Endothelial cell of umbilical vein (primary cell): ENCODE measurements at regions not wholly inside any gene's neighbourhood (a gene's known extent, or its start where the extent isn't known, plus 50 kb on each side); places are given as distances from the start of the nearest gene placed in this dataset.

Experiments
- BruUV-seq: library from RNA; stranded (reverse); fragments of 400-500 nt; replicated peaks from 2 replicates; lab custom pipeline; 2021; lab: Mats Ljungman, UMichigan
- CTCF ChIA-PET: fragments of 300-600, 350-600 bp; sonication (Branson Sonifier 250); formaldehyde crosslinking; loops from one replicate; lab custom pipeline; 2021; ENCODE audit warnings: antibody characterized with exemption, inconsistent platforms; lab: Charles Lee
- POLR2A ChIA-PET: fragments of 300-600, 350-600 bp; sonication (Branson Sonifier 250); formaldehyde crosslinking; loops from one replicate; lab custom pipeline; 2021; ENCODE audit warnings: antibody characterized with exemption, inconsistent platforms; lab: Charles Lee
- DNase-seq: peaks from one replicate; pipeline ENCODE4 v3.0.0-alpha.2; 2011; ENCODE audit warnings: low read depth, low spot score
- FAIRE-seq: peaks from 2 replicates; lab custom pipeline; 2011; peaks lifted over from hg19 to GRCh38; lab: Jason Lieb, UNC
- H2AFZ ChIP-seq: 2 replicates; pipeline ENCODE4 v1.6.0; 2012; ENCODE audit warnings: low read depth, low read length, control low read depth, inconsistent platforms
- H3K27ac ChIP-seq: 2 replicates; pipeline ENCODE4 v1.5.1; 2011; ENCODE audit warnings: low read depth, mild to moderate bottlenecking, control low read depth, low read length, moderate library complexity; ENCODE audit not compliant: insufficient read depth
- H3K27me3 ChIP-seq, 2 experiments: 2 replicates each; pipeline versions ENCODE4 v1.6.0 to v1.6.1; 2011; ENCODE audit warnings: low read length in 2 of 2, mixed read lengths in 1 of 2; ENCODE audit not compliant: control insufficient read depth in 2 of 2, insufficient read depth in 2 of 2
- H3K36me3 ChIP-seq, 2 experiments: 2 replicates in 1 of 2; 3 replicates in 1 of 2; pipeline ENCODE4 v1.5.1; 2011; ENCODE audit warnings: low read length in 2 of 2, mild to moderate bottlenecking in 1 of 2, moderate library complexity in 1 of 2; ENCODE audit not compliant: control insufficient read depth in 2 of 2, insufficient read depth in 2 of 2; ENCODE audit errors: extremely low read depth in 1 of 2
- H3K4me1 ChIP-seq: 3 replicates; pipeline ENCODE4 v1.5.1; 2011; ENCODE audit warnings: mild to moderate bottlenecking, low read length; ENCODE audit not compliant: control insufficient read depth, insufficient read depth; ENCODE audit errors: extremely low read depth
- H3K4me2 ChIP-seq: 2 replicates; pipeline ENCODE4 v1.6.1; 2011; ENCODE audit warnings: low read length, control low read depth, mixed read lengths; ENCODE audit not compliant: insufficient read depth
- H3K4me3 ChIP-seq, 3 experiments: fragments of 200-600 bp in 1 of 3; sonication (generic), shearing (Covaris generic) in 1 of 3; replicated peaks in 1 of 3; 2 replicates each; pipeline ENCODE4 v1.5.1; 2011 to 2016; ENCODE audit warnings: control low read depth in 3 of 3, low read length in 3 of 3, mild to moderate bottlenecking in 2 of 3, inconsistent platforms in 1 of 3, low read depth in 1 of 3, moderate library complexity in 1 of 3; ENCODE audit not compliant: insufficient read depth in 1 of 3
- H3K79me2 ChIP-seq: 2 replicates; pipeline ENCODE4 v1.6.0; 2012; ENCODE audit warnings: low read length, inconsistent platforms; ENCODE audit not compliant: control insufficient read depth, insufficient read depth
- H3K9ac ChIP-seq: replicated peaks from 2 replicates; pipeline ENCODE3; 2011; ENCODE audit warnings: low read length, control low read depth; ENCODE audit not compliant: insufficient read depth; ENCODE audit errors: extremely low read depth
- H3K9me1 ChIP-seq: replicated peaks from 3 replicates; pipeline ENCODE4 v1.6.0; 2011; ENCODE audit warnings: mild to moderate bottlenecking, low read length; ENCODE audit not compliant: control insufficient read depth, insufficient read depth; ENCODE audit errors: extremely low read depth
- H3K9me3 ChIP-seq: replicated peaks from 2 replicates; pipeline ENCODE4 v1.5.1; 2012; ENCODE audit warnings: low read length, inconsistent platforms; ENCODE audit not compliant: control insufficient read depth, insufficient read depth
- H4K20me1 ChIP-seq: replicated peaks from 2 replicates; pipeline ENCODE3; 2011; ENCODE audit warnings: mild to moderate bottlenecking, low read length; ENCODE audit not compliant: control insufficient read depth, insufficient read depth; ENCODE audit errors: extremely low read depth
- EZH2 ChIP-seq: IDR thresholded peaks from 2 replicates; pipeline ENCODE4 v1.6.1; 2012; ENCODE audit warnings: borderline replicate concordance, low read depth, mild to moderate bottlenecking, moderate library complexity, low read length, inconsistent platforms; ENCODE audit not compliant: severe bottlenecking
- FOS ChIP-seq: IDR thresholded peaks from 2 replicates; pipeline ENCODE4 v1.6.1; 2011; ENCODE audit warnings: mild to moderate bottlenecking, low read length, moderate library complexity, borderline replicate concordance; ENCODE audit not compliant: insufficient read depth
- GATA2 ChIP-seq: IDR thresholded peaks from 2 replicates; pipeline ENCODE4 v1.7.0; 2011; ENCODE audit warnings: low read depth, mild to moderate bottlenecking, moderate library complexity, mixed read lengths, low read length; ENCODE audit not compliant: insufficient read length, insufficient read depth
- JUN ChIP-seq: IDR thresholded peaks from 2 replicates; pipeline ENCODE4 v1.6.1; 2011; ENCODE audit warnings: borderline replicate concordance, low read depth; ENCODE audit not compliant: insufficient read length, insufficient read depth
- MYC ChIP-seq: IDR thresholded peaks from one replicate; pipeline ENCODE4 v1.6.1; 2011; ENCODE audit warnings: mild to moderate bottlenecking, low read depth, low read length
- POLR2A ChIP-seq: IDR thresholded peaks from 2 replicates; pipeline ENCODE4 v1.6.1; 2012; ENCODE audit warnings: low read depth, mild to moderate bottlenecking, control low read depth, low read length
- POLR2AphosphoS5 ChIP-seq: IDR thresholded peaks from 2 replicates; pipeline ENCODE4 v1.6.1; 2012; ENCODE audit warnings: low read depth, mild to moderate bottlenecking, control low read depth, low read length, moderate library complexity; ENCODE audit not compliant: insufficient read depth
- dilution Hi-C: fragments of 300-500 bp; cut with MboI; formaldehyde crosslinking; loops from one replicate; pipeline ENCODE4 v1.15.0; 2019; ENCODE audit warnings: low sequenced_read_pairs; ENCODE audit not compliant: extremely low pct_ligation_motif_present
- intact Hi-C: fragments of 100-400 bp; cut with micrococcal nuclease; formaldehyde crosslinking; loops from one replicate; pipeline ENCODE4 v1.10.0; 2022
- TF ChIP-seq, protein P1 (sequence below): IDR thresholded peaks from 2 replicates; pipeline ENCODE4 v1.6.1; 2011; ENCODE audit not compliant: insufficient read depth, insufficient read length
- TF ChIP-seq, protein P2 (sequence below), 2 donors: IDR thresholded peaks; 1 replicate in 1 of 2; 2 replicates in 1 of 2; pipeline ENCODE4 v1.5.1; 2011; ENCODE audit warnings: low read length in 2 of 2, mild to moderate bottlenecking in 2 of 2, moderate library complexity in 2 of 2, control low read depth in 1 of 2, inconsistent platforms in 1 of 2, low read depth in 1 of 2; ENCODE audit not compliant: insufficient read depth in 1 of 2; ENCODE audit errors: extremely low read depth in 1 of 2

DNA sequence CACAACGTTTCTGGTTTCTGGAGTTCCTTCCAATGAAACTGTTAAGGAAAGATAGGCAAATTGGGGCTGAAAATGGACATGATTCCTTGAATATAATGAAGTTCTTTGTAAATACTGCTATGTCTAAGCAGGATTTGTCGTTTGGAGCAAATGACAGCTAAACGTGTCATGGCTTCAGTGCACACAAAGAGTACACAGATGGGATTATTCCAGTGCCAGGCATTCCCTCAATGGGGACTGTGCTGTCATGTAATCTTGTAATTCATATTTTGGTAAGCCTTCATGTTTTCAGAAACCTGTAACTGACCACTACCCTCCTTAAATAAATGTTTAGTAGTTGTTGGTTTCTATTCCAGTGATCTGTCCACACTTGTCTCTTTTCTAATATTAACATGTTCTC, 404.7 kb upstream of the CDH7 start:
- Histone ChIP-seq H3K4me2 (no peak overlapping the region), H3K79me2 (no peaks in the 10 kb centered on the region), H3K27me3 (no peaks in the 10 kb centered on the region), H3K27ac (no peak overlapping the region), H3K9me3 (no peaks in the 10 kb centered on the region), H2AFZ (no peak overlapping the region), H3K4me1 (no peaks in the 10 kb centered on the region), H3K9me1 (no peaks in the 10 kb centered on the region), H4K20me1 (no peaks in the 10 kb centered on the region), H3K36me3 (no peaks in the 10 kb centered on the region), H3K4me3 (no peak overlapping the region), H3K9ac (no peak overlapping the region)
- TF ChIP-seq POLR2AphosphoS5 (no peak), GATA2 (no peak), JUN (no peak), EZH2 (no peak), POLR2A (no peak), FOS (no peak), MYC (no peak)
- TF ChIP-seq, protein P1, sequence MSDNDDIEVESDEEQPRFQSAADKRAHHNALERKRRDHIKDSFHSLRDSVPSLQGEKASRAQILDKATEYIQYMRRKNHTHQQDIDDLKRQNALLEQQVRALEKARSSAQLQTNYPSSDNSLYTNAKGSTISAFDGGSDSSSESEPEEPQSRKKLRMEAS, result no peak
- TF ChIP-seq, protein P2, sequence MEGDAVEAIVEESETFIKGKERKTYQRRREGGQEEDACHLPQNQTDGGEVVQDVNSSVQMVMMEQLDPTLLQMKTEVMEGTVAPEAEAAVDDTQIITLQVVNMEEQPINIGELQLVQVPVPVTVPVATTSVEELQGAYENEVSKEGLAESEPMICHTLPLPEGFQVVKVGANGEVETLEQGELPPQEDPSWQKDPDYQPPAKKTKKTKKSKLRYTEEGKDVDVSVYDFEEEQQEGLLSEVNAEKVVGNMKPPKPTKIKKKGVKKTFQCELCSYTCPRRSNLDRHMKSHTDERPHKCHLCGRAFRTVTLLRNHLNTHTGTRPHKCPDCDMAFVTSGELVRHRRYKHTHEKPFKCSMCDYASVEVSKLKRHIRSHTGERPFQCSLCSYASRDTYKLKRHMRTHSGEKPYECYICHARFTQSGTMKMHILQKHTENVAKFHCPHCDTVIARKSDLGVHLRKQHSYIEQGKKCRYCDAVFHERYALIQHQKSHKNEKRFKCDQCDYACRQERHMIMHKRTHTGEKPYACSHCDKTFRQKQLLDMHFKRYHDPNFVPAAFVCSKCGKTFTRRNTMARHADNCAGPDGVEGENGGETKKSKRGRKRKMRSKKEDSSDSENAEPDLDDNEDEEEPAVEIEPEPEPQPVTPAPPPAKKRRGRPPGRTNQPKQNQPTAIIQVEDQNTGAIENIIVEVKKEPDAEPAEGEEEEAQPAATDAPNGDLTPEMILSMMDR (IDR thresholded peaks at IDR 0.05; ENCODE audit: extremely low read depth in 1 of 2, insufficient read depth in 1 of 2, low read depth in 1 of 2, low read length in 2 of 2), result no peak
- ChIA-PET CTCF (no interaction called here), POLR2A (no interaction called here)
- intact Hi-C loops, result no loop called here
- BruUV-seq, result no TSS peak
- dilution Hi-C loops, result no loop called here
- FAIRE-seq, result no peak
- DNase-seq, result no peak
